ENCODE measurements at regions not wholly inside any gene's neighbourhood (a gene's known extent, or its start where the extent isn't known, plus 50 kb on each side); places are given as distances from the start of the nearest gene placed in this dataset.
"Not testable (repeated sequence)": the region's sequence is repeated elsewhere in the genome, so short reads cannot be mapped to it uniquely, and the experiment has no call there.

- Histone ChIP-seq H3K4me1 (ENCODE audit: control insufficient read depth, insufficient read depth, low read length) (no peaks in the 10 kb centered on the region), H3K4me3 (ENCODE audit: low read length) (no peak overlapping the region), H3K27ac (ENCODE audit: low read length) (no peak overlapping the region), H3K27me3 (ENCODE audit: control insufficient read depth, insufficient read depth) (no peaks in the 10 kb centered on the region), H3K9me3 (ENCODE audit: control insufficient read depth, low read length) (no peaks in the 10 kb centered on the region)
- DNase-seq (no peak), ATAC-seq (no peak)
- intact Hi-C loops (cut with DNase I), result no loop called here
Measured at GRCh38 chr3:158026236-158026635, 80.0 kb downstream of the SHOX2 start.

GRCh38 chr3:158019897-158020296 lies 86.3 kb downstream of the SHOX2 start:
- WGBS, result 80% methylated on average over 11 of the region's 18 CpGs
- H3K9me3 ChIP-seq (ENCODE audit: control insufficient read depth, low read length), result not testable (repeated sequence)

GRCh38 chr3:158018462-158018861 lies 87.8 kb downstream of the SHOX2 start:
- Histone ChIP-seq H3K27ac (ENCODE audit: low read length) (no peak overlapping the region), H3K27me3 (ENCODE audit: control insufficient read depth, insufficient read depth) (no peaks in the 10 kb centered on the region), H3K4me3 (ENCODE audit: low read length) (no peak overlapping the region), H3K9me3 (ENCODE audit: control insufficient read depth, low read length) (no peaks in the 10 kb centered on the region), H3K4me1 (ENCODE audit: control insufficient read depth, insufficient read depth, low read length) (no peaks in the 10 kb centered on the region)
- WGBS, result 71% methylated on average over 1 of the region's 1 CpG
- DNase-seq (no peak), ATAC-seq (no peak)
- intact Hi-C loops (cut with DNase I), result no loop called here

More at GRCh38 chr3:158019897-158020296, 86.3 kb downstream of the SHOX2 start:
- H3K4me1 ChIP-seq (ENCODE audit: control insufficient read depth, insufficient read depth, low read length); intact Hi-C loops (cut with DNase I); H3K27ac ChIP-seq (ENCODE audit: low read length); H3K27me3 ChIP-seq (ENCODE audit: control insufficient read depth, insufficient read depth); H3K4me3 ChIP-seq (ENCODE audit: low read length); ATAC-seq: not testable (repeated sequence)
- peak in 1 of 3 donors; percentile 19 for DNase-seq

GRCh38 chr3:158012901-158013300 lies 93.3 kb downstream of the SHOX2 start:
- Histone ChIP-seq H3K9me3 (ENCODE audit: control insufficient read depth, low read length) (no peaks in the 10 kb centered on the region), H3K4me1 (ENCODE audit: control insufficient read depth, insufficient read depth, low read length) (no peaks in the 10 kb centered on the region), H3K4me3 (ENCODE audit: low read length) (no peak overlapping the region), H3K27me3 (ENCODE audit: control insufficient read depth, insufficient read depth) (no peaks in the 10 kb centered on the region), H3K27ac (ENCODE audit: low read length) (no peak overlapping the region)
- ATAC-seq (no peak), DNase-seq (no peak)
- intact Hi-C loops (cut with DNase I), result no loop called here

- Histone ChIP-seq H3K4me1 (ENCODE audit: control insufficient read depth, insufficient read depth, low read length) (no peaks in the 10 kb centered on the region), H3K9me3 (ENCODE audit: control insufficient read depth, low read length) (no peaks in the 10 kb centered on the region), H3K27me3 (ENCODE audit: control insufficient read depth, insufficient read depth) (no peaks in the 10 kb centered on the region), H3K27ac (ENCODE audit: low read length) (no peak overlapping the region), H3K4me3 (ENCODE audit: low read length) (no peak overlapping the region)
- 44% methylated on average over 10 of the region's 10 CpGs for WGBS
- ATAC-seq, result no peak
- DNase-seq, result no peak
- intact Hi-C loops (cut with DNase I), result no loop called here
Measured at GRCh38 chr3:158005391-158006100, 100.7 kb downstream of the SHOX2 start.

- H3K9me3 ChIP-seq (ENCODE audit: control insufficient read depth, low read length), result no peaks in the 10 kb centered on the region
- 52% methylated on average over 5 of the region's 5 CpGs for WGBS
Measured at GRCh38 chr3:157999246-157999645, 107.0 kb downstream of the SHOX2 start.

GRCh38 chr3:157982359-157982758 lies 123.9 kb downstream of the SHOX2 start:
- ATAC-seq (no peak), DNase-seq (no peak)
- Histone ChIP-seq H3K27me3 (ENCODE audit: control insufficient read depth, insufficient read depth) (no peaks in the 10 kb centered on the region), H3K9me3 (ENCODE audit: control insufficient read depth, low read length) (no peaks in the 10 kb centered on the region), H3K4me3 (ENCODE audit: low read length) (no peak overlapping the region), H3K27ac (ENCODE audit: low read length) (no peak overlapping the region), H3K4me1 (ENCODE audit: control insufficient read depth, insufficient read depth, low read length) (no peaks in the 10 kb centered on the region)
- intact Hi-C loops (cut with DNase I), result no loop called here
- WGBS, result 59% methylated on average over 1 of the region's 1 CpG

More at GRCh38 chr3:157999246-157999645, 107.0 kb downstream of the SHOX2 start:
- H3K27me3 ChIP-seq (ENCODE audit: control insufficient read depth, insufficient read depth), result no peaks in the 10 kb centered on the region
- no peak overlapping the region for H3K4me3 ChIP-seq (ENCODE audit: low read length)
- intact Hi-C loops (cut with DNase I), result no loop called here
- no peaks in the 10 kb centered on the region for H3K4me1 ChIP-seq (ENCODE audit: control insufficient read depth, insufficient read depth, low read length)
- no peak overlapping the region for H3K27ac ChIP-seq (ENCODE audit: low read length)
- DNase-seq (no peak), ATAC-seq (no peak)

GRCh38 chr3:157981819-157982218 lies 124.4 kb downstream of the SHOX2 start:
- ATAC-seq, result no peak
- intact Hi-C loops (cut with DNase I), result no loop called here
- Histone ChIP-seq H3K9me3 (ENCODE audit: control insufficient read depth, low read length) (no peaks in the 10 kb centered on the region), H3K4me3 (ENCODE audit: low read length) (no peak overlapping the region), H3K27ac (ENCODE audit: low read length) (no peak overlapping the region), H3K4me1 (ENCODE audit: control insufficient read depth, insufficient read depth, low read length) (no peaks in the 10 kb centered on the region), H3K27me3 (ENCODE audit: control insufficient read depth, insufficient read depth) (no peaks in the 10 kb centered on the region)
- 63% methylated on average over 3 of the region's 3 CpGs for WGBS
- DNase-seq, result no peak

GRCh38 chr3:157979022-157979421 lies 127.2 kb downstream of the SHOX2 start:
- no peaks in the 10 kb centered on the region for H3K27me3 ChIP-seq (ENCODE audit: control insufficient read depth, insufficient read depth)
- 98% methylated on average over 1 of the region's 1 CpG for WGBS
- no peaks in the 10 kb centered on the region for H3K9me3 ChIP-seq (ENCODE audit: control insufficient read depth, low read length)
- no peaks in the 10 kb centered on the region for H3K4me1 ChIP-seq (ENCODE audit: control insufficient read depth, insufficient read depth, low read length)
- no peak overlapping the region for H3K27ac ChIP-seq (ENCODE audit: low read length)
- H3K4me3 ChIP-seq (ENCODE audit: low read length), result no peak overlapping the region
- DNase-seq (no peak), ATAC-seq (no peak)
- intact Hi-C loops (cut with DNase I), result no loop called here

GRCh38 chr3:157961665-157962064 lies 144.6 kb downstream of the SHOX2 start:
- no peak for DNase-seq
- Histone ChIP-seq H3K9me3 (ENCODE audit: control insufficient read depth, low read length) (no peaks in the 10 kb centered on the region), H3K27ac (ENCODE audit: low read length) (no peak overlapping the region), H3K27me3 (ENCODE audit: control insufficient read depth, insufficient read depth) (no peaks in the 10 kb centered on the region), H3K4me1 (ENCODE audit: control insufficient read depth, insufficient read depth, low read length) (no peaks in the 10 kb centered on the region), H3K4me3 (ENCODE audit: low read length) (no peak overlapping the region)
- 63% methylated on average over 2 of the region's 2 CpGs for WGBS
- intact Hi-C loops (cut with DNase I), result no loop called here
- no peak for ATAC-seq

- H3K4me3 ChIP-seq (ENCODE audit: low read length), result no peak overlapping the region
- WGBS, result 34% methylated on average over 10 of the region's 10 CpGs
- no peak for ATAC-seq
- H3K4me1 ChIP-seq (ENCODE audit: control insufficient read depth, insufficient read depth, low read length), result no peaks in the 10 kb centered on the region
- intact Hi-C loops (cut with DNase I), result no loop called here
- no peaks in the 10 kb centered on the region for H3K9me3 ChIP-seq (ENCODE audit: control insufficient read depth, low read length)
- DNase-seq, result no peak
- H3K27me3 ChIP-seq (ENCODE audit: control insufficient read depth, insufficient read depth), result no peaks in the 10 kb centered on the region
- no peak overlapping the region for H3K27ac ChIP-seq (ENCODE audit: low read length)
Measured at GRCh38 chr3:157958457-157958856, 147.8 kb downstream of the SHOX2 start.

GRCh38 chr3:157956850-157957249 lies 149.4 kb downstream of the SHOX2 start:
- Histone ChIP-seq H3K27ac (ENCODE audit: low read length) (no peak overlapping the region), H3K4me1 (ENCODE audit: control insufficient read depth, insufficient read depth, low read length) (no peaks in the 10 kb centered on the region), H3K27me3 (ENCODE audit: control insufficient read depth, insufficient read depth) (no peaks in the 10 kb centered on the region), H3K4me3 (ENCODE audit: low read length) (no peak overlapping the region), H3K9me3 (ENCODE audit: control insufficient read depth, low read length) (no peaks in the 10 kb centered on the region)
- DNase-seq, result no peak
- 87% methylated on average over 4 of the region's 4 CpGs for WGBS
- ATAC-seq, result no peak
- intact Hi-C loops (cut with DNase I), result no loop called here
